Memory B cell (primary cell): ENCODE measurements at regions not wholly inside any gene's neighbourhood (a gene's known extent, or its start where the extent isn't known, plus 50 kb on each side); places are given as distances from the start of the nearest gene placed in this dataset.

Experiments
- ATAC-seq: fragments of 150-1000 bp; cut with Tn5 transposase; 2 replicates; pipeline ENCODE4 v1.10.0; 2021; ENCODE audit warnings: low read depth, mild to moderate bottlenecking, moderate library complexity
- DNase-seq, 2 donors: peaks; one replicate each; pipeline ENCODE4 v3.0.0; 2022; ENCODE audit warnings: low spot score in 2 of 2
- H3K27ac Mint-ChIP-seq: one replicate; pipeline ENCODE4 v1.8.0; 2022; ENCODE audit warnings: mild to moderate bottlenecking, moderate library complexity, mixed read lengths
- H3K27me3 Mint-ChIP-seq: one replicate; pipeline ENCODE4 v1.8.0; 2022; ENCODE audit warnings: mixed read lengths
- H3K36me3 Mint-ChIP-seq: one replicate; pipeline ENCODE4 v1.8.0; 2022; ENCODE audit warnings: mild to moderate bottlenecking, mixed read lengths
- H3K4me1 Mint-ChIP-seq: one replicate; pipeline ENCODE4 v1.8.0; 2022; ENCODE audit warnings: mixed read lengths
- H3K4me3 Mint-ChIP-seq: one replicate; pipeline ENCODE4 v1.8.0; 2022; ENCODE audit warnings: mild to moderate bottlenecking, moderate library complexity, mixed read lengths
- H3K9me3 Mint-ChIP-seq: one replicate; pipeline ENCODE4 v1.8.0; 2022; ENCODE audit warnings: mixed read lengths

DNA sequence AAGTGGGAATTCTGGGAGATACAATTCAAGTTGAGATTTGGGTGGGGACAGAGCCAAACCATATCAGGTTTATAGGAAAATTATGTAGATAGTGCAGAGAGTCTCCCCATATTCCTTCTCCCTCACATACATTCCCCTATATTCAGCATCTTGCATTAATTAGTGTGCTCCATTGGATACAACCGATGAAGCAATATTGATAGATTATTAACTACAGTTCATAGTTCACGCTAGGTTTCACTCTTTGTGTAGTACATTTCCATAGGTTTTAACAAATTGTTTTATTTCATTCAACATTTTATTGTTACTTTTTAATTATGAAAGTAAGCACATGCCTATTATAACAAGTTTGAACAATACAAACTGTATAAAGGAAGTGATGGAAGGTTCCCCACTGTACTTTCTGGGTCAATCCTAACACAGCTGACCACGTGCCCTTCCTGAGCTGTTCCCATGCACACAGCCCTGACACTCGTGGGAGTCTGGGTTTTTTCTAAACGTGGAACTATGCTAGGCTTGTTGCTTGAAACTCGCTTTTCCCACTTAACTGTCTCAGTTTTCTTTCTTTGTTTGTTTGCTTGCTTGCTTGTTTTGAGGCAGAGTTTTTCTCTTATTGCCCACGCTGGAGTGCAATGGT is 116.8 kb upstream of the TMPRSS2 start:
- DNase-seq (no peak), ATAC-seq (no peak)
- H3K36me3 Mint-ChIP-seq: no peaks in the 10 kb centered on the region
- no peak overlapping the region for H3K27ac Mint-ChIP-seq
- H3K4me3 Mint-ChIP-seq: no peak overlapping the region
- no peaks in the 10 kb centered on the region for H3K4me1 Mint-ChIP-seq
- H3K27me3 Mint-ChIP-seq: peaks cover 25% of the 10 kb centered on the region
- H3K9me3 Mint-ChIP-seq: no peaks in the 10 kb centered on the region

DNA sequence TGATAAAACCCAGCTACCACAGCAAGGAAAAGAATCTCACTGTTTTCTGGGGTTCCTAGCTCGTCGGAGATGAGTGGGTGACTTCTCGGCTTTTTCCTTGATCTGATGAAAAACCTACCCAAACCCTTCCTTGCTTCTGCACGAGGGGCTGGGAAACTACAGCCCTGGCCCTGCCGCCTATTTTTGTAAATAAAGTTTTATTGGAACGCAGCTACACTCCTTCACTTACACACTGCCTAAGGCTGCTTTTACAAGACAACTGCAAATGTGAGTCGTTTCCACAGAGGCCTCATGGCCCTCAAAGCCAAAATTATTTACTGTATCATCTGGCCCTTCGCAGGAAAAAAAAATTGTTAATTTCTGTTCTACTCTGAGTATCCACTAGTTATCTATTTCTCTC is 116.0 kb upstream of the TMPRSS2 start:
- Mint-ChIP-seq H3K27ac (no peak overlapping the region), H3K27me3 (peaks cover 28% of the 10 kb centered on the region), H3K4me1 (no peaks in the 10 kb centered on the region), H3K36me3 (no peaks in the 10 kb centered on the region), H3K4me3 (no peak overlapping the region), H3K9me3 (no peaks in the 10 kb centered on the region)
- no peak for ATAC-seq
- DNase-seq: no peak

DNA sequence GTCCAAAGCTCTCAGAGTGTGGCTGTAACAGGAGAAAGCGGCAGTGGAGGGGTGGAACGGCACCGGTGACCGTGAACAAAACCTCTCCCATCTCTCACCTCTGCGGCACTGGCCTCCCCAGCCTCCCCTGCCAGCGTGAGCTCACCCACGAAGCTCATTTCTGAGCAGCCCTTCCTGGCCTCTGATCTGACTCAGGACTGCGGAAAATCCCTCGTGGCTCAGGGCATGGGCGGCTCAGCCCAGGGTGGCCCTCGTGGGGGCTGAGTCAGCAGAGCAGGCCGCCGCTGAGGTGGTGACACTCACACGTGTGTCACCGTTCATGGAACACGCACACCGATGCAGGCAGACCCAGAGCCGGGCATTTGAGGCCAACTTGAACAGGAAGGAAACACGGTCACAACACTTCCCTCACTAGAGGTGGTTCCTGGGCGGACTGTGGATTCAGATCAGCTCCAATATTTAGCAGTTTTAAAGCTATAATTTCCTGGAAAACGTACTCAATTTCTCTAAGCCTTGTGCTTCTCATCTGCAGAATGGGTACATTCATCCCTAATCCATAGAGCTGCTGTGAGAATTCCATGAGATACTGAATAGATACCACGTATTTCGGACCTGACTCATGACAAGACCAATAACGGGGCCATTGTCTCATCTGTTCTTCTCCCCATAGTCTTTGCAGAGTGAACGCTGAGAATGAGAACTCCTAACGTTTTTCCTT is 115.0 kb upstream of the TMPRSS2 start:
- H3K4me3 Mint-ChIP-seq: no peak overlapping the region
- H3K27ac Mint-ChIP-seq: no peak overlapping the region
- H3K36me3 Mint-ChIP-seq: no peaks in the 10 kb centered on the region
- no peaks in the 10 kb centered on the region for H3K9me3 Mint-ChIP-seq
- no peaks in the 10 kb centered on the region for H3K4me1 Mint-ChIP-seq
- ATAC-seq (no peak), DNase-seq (no peak)
- peaks cover 25% of the 10 kb centered on the region for H3K27me3 Mint-ChIP-seq

DNA sequence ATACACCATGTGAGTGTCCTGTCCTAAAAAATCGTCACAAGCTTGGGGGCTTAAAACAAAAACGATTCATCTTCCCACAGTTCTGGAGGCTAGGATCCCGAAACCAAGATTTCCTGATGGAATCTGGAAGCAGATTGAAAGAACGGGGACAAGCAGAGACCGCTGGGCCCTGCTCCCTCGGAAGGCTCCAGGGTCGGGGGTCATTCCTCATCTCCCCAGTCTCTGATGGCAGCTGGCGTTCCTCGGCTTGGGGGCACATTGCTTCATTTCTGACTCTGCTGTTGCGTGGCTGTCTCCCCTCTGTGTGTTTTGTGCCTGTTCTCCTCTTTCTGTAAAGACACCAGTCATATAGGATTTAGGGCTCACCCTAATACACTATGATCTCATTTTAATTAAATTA is 114.2 kb upstream of the TMPRSS2 start:
- peaks cover 25% of the 10 kb centered on the region for H3K27me3 Mint-ChIP-seq
- no peak overlapping the region for H3K27ac Mint-ChIP-seq
- no peak for ATAC-seq
- H3K9me3 Mint-ChIP-seq: no peaks in the 10 kb centered on the region
- no peaks in the 10 kb centered on the region for H3K4me1 Mint-ChIP-seq
- no peak for DNase-seq
- no peak overlapping the region for H3K4me3 Mint-ChIP-seq
- H3K36me3 Mint-ChIP-seq: no peaks in the 10 kb centered on the region

DNA sequence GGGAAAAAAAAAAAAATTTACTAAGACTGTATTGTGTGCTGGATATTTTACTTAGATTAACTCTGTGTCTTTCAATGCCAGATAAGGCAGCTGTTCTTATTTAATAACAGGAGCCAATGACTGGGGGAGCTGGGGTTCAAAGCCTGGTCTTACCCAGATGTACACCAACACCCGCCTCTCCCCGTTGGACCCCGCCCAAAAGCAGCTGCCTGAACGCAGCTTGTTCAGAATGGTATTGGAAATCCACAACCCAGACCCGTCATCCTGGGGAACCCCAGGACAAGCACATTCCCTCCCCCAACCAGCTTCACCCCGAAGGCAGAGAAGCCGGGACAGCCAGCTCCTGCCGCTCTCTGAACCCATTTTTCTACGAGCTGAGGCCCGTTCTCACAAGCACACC is 113.6 kb upstream of the TMPRSS2 start:
- Mint-ChIP-seq H3K4me1 (no peaks in the 10 kb centered on the region), H3K9me3 (no peaks in the 10 kb centered on the region), H3K27ac (no peak overlapping the region), H3K36me3 (no peaks in the 10 kb centered on the region), H3K27me3 (peaks cover 26% of the 10 kb centered on the region), H3K4me3 (no peak overlapping the region)
- no peak for ATAC-seq
- no peak for DNase-seq

DNA sequence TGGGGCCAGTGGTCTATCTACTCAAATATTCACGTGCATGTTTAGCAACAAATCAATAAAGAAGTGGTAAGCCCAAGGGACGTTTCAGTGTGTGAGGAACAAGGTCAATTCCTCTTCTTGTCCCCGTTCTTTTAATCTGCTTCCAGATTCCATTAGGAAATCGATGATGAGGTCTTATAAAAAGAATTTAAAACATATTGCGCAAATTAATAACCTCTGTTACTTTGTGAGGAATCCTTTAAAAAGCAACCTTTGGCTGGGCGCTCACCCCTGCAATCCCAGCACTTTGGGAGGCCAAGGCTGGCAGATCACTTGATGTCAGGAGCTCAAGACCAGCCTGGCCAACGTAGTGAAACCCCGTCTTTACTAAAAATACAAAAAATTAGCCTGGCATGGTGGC is 113.0 kb upstream of the TMPRSS2 start:
- DNase-seq (no peak), ATAC-seq (no peak)
- Mint-ChIP-seq H3K27me3 (peaks cover 26% of the 10 kb centered on the region), H3K36me3 (no peaks in the 10 kb centered on the region), H3K4me1 (no peaks in the 10 kb centered on the region), H3K9me3 (no peaks in the 10 kb centered on the region), H3K27ac (no peak overlapping the region), H3K4me3 (no peak overlapping the region)

DNA sequence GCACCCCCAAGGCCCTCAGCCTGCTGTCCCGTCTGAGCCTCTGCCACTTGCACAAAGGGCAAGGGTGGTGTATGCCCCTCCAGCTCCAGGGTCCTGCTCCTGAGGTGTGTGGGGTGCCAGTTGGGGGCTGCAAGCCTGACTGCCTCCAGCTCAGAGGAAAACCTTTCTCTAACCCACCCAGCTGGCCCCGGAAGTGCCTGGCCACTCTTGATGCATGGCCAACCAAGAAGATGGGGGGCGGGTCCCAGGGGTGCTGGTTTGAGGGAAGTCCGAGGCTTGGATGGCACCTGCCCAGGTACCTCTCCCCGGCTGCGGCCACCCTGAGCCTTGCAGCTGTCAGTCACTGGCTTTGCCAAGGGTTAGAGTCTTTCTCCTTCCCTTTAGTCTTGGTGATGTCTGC is 112.6 kb upstream of the TMPRSS2 start:
- H3K4me1 Mint-ChIP-seq: no peaks in the 10 kb centered on the region
- no peak for DNase-seq
- no peaks in the 10 kb centered on the region for H3K9me3 Mint-ChIP-seq
- no peak for ATAC-seq
- H3K4me3 Mint-ChIP-seq: no peak overlapping the region
- H3K27ac Mint-ChIP-seq: no peak overlapping the region
- H3K27me3 Mint-ChIP-seq: peaks cover 22% of the 10 kb centered on the region
- no peaks in the 10 kb centered on the region for H3K36me3 Mint-ChIP-seq

DNA sequence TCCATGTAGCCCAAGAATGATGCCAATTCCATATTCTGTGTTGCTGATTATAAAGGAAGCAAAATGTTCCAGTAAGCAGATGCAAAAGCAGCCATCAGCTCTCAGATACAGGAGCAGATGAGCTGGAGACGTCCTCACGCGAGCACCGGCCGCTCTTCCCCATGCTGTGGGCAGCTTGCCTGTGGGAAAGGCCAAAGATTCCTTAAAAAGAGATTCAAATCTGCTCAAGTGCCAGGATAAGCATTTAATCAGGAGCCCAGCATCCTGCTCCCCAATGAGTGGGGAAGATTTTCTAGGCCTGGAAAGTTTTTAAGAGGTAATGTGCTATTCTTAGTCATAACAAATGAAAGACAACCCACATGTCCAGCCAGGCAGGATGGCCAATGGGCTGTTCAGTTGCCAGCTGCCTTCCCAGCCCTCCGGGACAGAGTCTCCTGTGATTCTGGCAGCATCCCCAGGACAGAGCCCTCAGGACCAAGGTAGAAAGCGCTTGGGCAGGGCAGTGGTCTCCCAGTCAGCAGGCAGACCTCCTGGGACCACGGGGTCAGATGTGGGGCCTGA is 108.2 kb upstream of the TMPRSS2 start:
- H3K27ac Mint-ChIP-seq: no peak overlapping the region
- DNase-seq: no peak

DNA sequence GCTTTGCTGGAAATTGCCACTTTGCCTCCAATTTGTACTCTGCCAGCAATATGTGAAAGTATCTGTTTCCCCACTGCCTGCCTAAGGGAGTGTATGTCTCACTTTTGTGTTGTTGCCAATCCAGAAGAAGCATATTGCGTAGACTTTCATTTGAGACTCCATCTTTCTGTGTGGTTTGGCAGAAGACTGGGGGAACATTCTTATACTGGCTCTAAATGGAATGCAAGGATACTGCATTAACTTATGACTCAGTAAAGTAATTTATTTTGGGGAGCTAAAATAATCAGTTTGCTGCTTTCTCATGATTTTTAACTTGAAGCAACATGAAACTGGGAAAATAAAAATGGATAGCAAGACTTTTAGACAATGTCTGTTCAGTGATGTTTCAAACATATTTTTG is 107.7 kb upstream of the TMPRSS2 start:
- no peak for ATAC-seq
- DNase-seq: no peak
- H3K36me3 Mint-ChIP-seq: no peaks in the 10 kb centered on the region
- H3K27me3 Mint-ChIP-seq: peaks cover 16% of the 10 kb centered on the region
- H3K27ac Mint-ChIP-seq: no peak overlapping the region
- no peaks in the 10 kb centered on the region for H3K9me3 Mint-ChIP-seq
- no peak overlapping the region for H3K4me3 Mint-ChIP-seq
- H3K4me1 Mint-ChIP-seq: no peaks in the 10 kb centered on the region

More for the DNA sequence above, 108.2 kb upstream of the TMPRSS2 start:
- Mint-ChIP-seq H3K27me3 (peaks cover 16% of the 10 kb centered on the region), H3K9me3 (no peaks in the 10 kb centered on the region), H3K4me1 (no peaks in the 10 kb centered on the region), H3K36me3 (no peaks in the 10 kb centered on the region), H3K4me3 (no peak overlapping the region)
- ATAC-seq: no peak

DNA sequence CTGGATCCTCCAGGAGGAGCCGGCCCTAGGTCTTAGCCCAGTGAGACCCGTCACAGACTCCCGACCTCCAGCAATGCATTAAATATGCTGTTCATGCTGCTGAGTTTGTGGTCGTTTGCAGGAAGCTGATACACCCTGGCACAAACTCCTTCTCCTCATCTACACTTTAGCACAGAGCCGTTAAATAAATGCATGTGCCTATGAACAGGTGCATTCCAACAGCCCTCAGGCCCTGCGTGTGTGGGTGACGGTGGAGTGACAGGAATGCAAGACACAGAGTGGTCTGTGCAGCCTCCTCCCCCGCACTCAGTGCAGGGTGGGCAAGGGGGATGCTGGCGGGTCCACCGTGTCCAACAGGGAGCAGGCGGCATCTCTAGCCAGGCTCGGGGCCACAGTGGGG is 106.6 kb upstream of the TMPRSS2 start:
- Mint-ChIP-seq H3K27ac (no peak overlapping the region), H3K4me1 (no peaks in the 10 kb centered on the region), H3K36me3 (no peaks in the 10 kb centered on the region), H3K9me3 (no peaks in the 10 kb centered on the region), H3K4me3 (no peak overlapping the region), H3K27me3 (peaks cover 9% of the 10 kb centered on the region)
- ATAC-seq (no peak), DNase-seq (no peak)

DNA sequence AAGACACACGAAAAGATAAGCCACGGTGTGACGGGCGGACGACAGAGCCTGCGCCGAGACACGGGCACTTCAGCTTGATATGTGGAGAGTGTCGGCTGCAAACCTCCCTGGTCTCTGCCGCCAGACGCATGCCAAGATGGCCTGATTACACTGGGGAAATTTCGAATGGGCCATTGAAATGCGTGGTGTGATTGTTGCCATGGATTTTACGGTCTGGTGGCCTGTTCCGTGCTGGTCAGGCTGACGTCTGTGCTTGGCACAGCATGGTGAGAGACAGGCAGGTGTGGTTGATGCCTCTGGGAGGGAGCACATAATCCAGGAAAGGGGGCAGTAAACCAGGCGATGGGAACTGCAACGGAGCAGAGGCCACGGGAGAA is 105.6 kb upstream of the TMPRSS2 start:
- peaks cover 11% of the 10 kb centered on the region for H3K27me3 Mint-ChIP-seq
- DNase-seq (no peak), ATAC-seq (no peak)
- no peaks in the 10 kb centered on the region for H3K4me1 Mint-ChIP-seq
- no peak overlapping the region for H3K4me3 Mint-ChIP-seq
- no peak overlapping the region for H3K27ac Mint-ChIP-seq
- no peaks in the 10 kb centered on the region for H3K9me3 Mint-ChIP-seq
- no peaks in the 10 kb centered on the region for H3K36me3 Mint-ChIP-seq

DNA sequence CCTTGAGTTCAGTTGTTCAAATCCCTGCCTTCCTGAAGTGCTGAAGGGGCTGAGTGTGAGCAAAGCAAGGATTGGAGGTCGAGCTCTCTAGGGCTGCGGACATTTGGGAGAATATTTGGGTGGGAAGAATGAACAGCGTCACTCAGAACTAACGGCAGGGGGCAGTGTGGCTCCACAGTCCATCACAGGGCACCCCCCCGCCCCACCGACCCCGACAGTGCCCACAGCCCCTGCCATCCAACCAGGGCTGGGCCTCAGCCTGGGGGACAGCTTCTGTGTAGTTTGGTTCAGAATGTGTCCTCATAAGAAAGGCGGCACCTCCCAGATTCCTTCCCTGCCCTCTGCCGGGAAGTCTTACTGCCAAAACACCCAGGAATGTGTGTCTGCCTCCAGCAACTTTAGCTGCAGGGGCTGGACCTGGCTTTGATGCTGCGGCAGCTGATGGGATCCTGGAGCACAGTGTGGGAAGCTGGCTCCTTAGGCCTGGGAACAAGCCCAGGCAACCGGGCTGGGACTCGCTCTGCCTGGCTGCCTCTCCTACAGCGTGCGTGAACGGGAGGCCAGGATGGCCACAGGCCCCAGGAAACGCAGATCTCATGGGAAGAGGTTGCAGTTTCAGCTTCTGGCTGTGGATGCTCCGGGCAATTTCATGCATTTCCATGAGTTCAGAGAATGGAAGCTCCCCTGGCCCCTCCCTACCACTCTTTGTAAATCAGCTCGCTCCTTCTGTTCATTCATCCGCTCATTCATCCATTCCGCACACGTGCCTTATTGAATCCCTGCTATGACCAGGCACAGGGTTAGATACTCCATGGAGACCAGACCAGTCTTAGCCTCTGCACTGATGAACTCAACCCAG is 104.9 kb upstream of the TMPRSS2 start:
- H3K27ac Mint-ChIP-seq: no peak overlapping the region
- H3K4me1 Mint-ChIP-seq: no peaks in the 10 kb centered on the region

DNA sequence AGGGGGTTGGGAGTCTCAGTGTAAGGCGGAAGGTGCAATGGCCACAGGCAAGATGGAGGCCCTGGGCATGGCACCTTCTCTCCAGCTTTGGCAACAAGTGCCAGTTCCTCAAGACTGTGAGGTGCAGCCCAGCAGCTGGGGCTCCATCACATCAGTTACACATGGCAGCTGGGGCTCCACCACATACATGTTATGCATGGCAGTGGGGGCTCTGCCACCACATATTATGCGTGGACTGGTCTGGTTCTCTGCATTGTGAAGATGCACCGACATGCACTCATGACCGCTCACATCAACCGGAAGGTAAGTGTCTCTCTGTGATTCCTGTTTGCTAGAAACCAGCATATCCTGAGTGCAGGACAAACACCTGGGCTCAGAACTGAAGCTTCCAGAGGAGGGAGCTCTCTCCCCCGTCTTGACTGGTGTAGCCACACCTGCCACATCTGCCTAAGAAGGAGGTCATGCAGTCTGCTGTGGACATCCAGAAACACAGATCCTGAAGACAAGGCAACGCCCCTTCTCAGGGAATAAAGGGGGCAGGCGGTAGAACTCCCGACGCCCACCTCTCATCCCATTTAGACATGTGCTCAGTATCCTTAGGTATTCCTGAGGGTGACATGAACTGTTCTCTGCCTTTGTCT is 104.1 kb upstream of the TMPRSS2 start:
- H3K27ac Mint-ChIP-seq: no peak overlapping the region
- no peak overlapping the region for H3K4me3 Mint-ChIP-seq
- H3K4me1 Mint-ChIP-seq: no peaks in the 10 kb centered on the region
- DNase-seq: no peak
- peaks cover 12% of the 10 kb centered on the region for H3K27me3 Mint-ChIP-seq
- no peak for ATAC-seq
- no peaks in the 10 kb centered on the region for H3K36me3 Mint-ChIP-seq
- no peaks in the 10 kb centered on the region for H3K9me3 Mint-ChIP-seq

More for the DNA sequence above, 104.9 kb upstream of the TMPRSS2 start:
- Mint-ChIP-seq H3K36me3 (no peaks in the 10 kb centered on the region), H3K4me3 (no peak overlapping the region), H3K27me3 (peaks cover 12% of the 10 kb centered on the region), H3K9me3 (no peaks in the 10 kb centered on the region)
- no peak for ATAC-seq
- DNase-seq: no peak

DNA sequence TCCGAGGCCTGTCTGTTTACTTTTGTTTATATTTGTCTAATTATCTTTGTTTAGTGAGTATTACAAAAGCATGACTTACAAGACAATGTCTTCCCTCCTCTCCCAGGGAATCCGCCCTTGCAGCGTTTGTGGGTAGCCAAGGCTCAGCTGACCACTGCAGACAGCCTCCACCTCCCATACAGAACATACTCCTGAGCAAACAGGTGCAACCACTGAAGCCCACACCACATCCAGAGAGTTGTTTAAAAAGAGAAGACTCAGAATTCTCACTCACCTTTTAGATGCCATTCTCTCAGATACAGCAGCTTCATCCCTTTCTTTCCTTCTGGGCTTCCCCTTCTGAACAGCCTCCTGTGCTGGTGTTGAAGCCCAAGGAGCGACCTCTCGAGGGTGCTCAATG is 103.5 kb upstream of the TMPRSS2 start:
- H3K9me3 Mint-ChIP-seq: no peaks in the 10 kb centered on the region
- DNase-seq (no peak), ATAC-seq (no peak)
- no peaks in the 10 kb centered on the region for H3K4me1 Mint-ChIP-seq
- no peaks in the 10 kb centered on the region for H3K36me3 Mint-ChIP-seq
- H3K4me3 Mint-ChIP-seq: no peak overlapping the region
- peaks cover 11% of the 10 kb centered on the region for H3K27me3 Mint-ChIP-seq
- no peak overlapping the region for H3K27ac Mint-ChIP-seq
